Esophagus muscularis mucosa (tissue), 4 donors: ENCODE measurements at regions not wholly inside any gene's neighbourhood (a gene's known extent, or its start where the extent isn't known, plus 50 kb on each side); places are given as distances from the start of the nearest gene placed in this dataset.
"Not testable (repeated sequence)": the region's sequence is repeated elsewhere in the genome, so short reads cannot be mapped to it uniquely, and the experiment has no call there.

ENCODE experiments used
- DNase-seq: peaks from one replicate; pipeline ENCODE4 v3.0.0-alpha.2; 2017; ENCODE audit errors: extremely low spot score
- H3K27ac ChIP-seq, 4 donors: fragments of 200-600 bp; sonication (generic); replicated peaks in 1 of 4; 1 replicate in 3 of 4; 2 replicates in 1 of 4; pipeline ENCODE4 v1.5.1; 2016 to 2019; ENCODE audit warnings: mild to moderate bottlenecking in 1 of 4
- H3K27me3 ChIP-seq, 4 donors: fragments of 200-600 bp; sonication (generic); one replicate each; pipeline versions ENCODE4 v1.5.1 to v1.6.0; 2016 to 2019
- H3K36me3 ChIP-seq, 4 donors: fragments of 200-600 bp; sonication (generic); one replicate each; pipeline ENCODE4 v1.5.1; 2016 to 2019
- H3K4me1 ChIP-seq, 4 donors: fragments of 200-600 bp; sonication (generic); one replicate each; pipeline ENCODE4 v1.5.1; 2016 to 2019
- H3K4me3 ChIP-seq, 4 donors: fragments of 200-600 bp; sonication (generic); 1 replicate in 2 of 4; 2 replicates in 2 of 4; pipeline ENCODE4 v1.5.1; 2016 to 2019; ENCODE audit warnings: mild to moderate bottlenecking in 4 of 4, moderate library complexity in 1 of 4
- H3K9me3 ChIP-seq, 4 donors: fragments of 200-600 bp; sonication (generic); 1 replicate in 3 of 4; 2 replicates in 1 of 4; pipeline ENCODE4 v1.5.1; 2016 to 2019
- EP300 ChIP-seq: sonication (generic); formaldehyde crosslinking; IDR thresholded peaks from one replicate; pipeline ENCODE4 v1.6.1; 2017; ENCODE audit warnings: antibody characterized with exemption
- POLR2A ChIP-seq: fragments of 450-650 bp; IDR thresholded peaks from one replicate; pipeline ENCODE4 v1.6.1; 2017; ENCODE audit warnings: antibody characterized with exemption, moderate library complexity, mild to moderate bottlenecking, low read depth
- POLR2AphosphoS5 ChIP-seq, 2 donors: sonication (generic); formaldehyde crosslinking; IDR thresholded peaks; one replicate each; pipeline ENCODE4 v1.6.1; 2017; ENCODE audit warnings: antibody characterized with exemption in 2 of 2
- WGBS: methylation state at CpG from one replicate; pipeline ENCODE4 v1.1.5; 2018; 5-methylcytosine and 5-hydroxymethylcytosine counted together
- intact Hi-C: fragments of 100-400 bp; cut with DNase I; formaldehyde crosslinking; loops from one replicate; pipeline ENCODE4 v1.15.1; 2023
- TF ChIP-seq, protein P1 (sequence below), 3 experiments: fragments of 200-600 bp in 2 of 3; fragments of 450-650 bp in 1 of 3; sonication (generic) in 2 of 3; IDR thresholded peaks; one replicate each; pipeline ENCODE4 v1.5.1; 2017 to 2019; ENCODE audit warnings: antibody characterized with exemption in 3 of 3, mild to moderate bottlenecking in 2 of 3, moderate library complexity in 1 of 3

DNA sequence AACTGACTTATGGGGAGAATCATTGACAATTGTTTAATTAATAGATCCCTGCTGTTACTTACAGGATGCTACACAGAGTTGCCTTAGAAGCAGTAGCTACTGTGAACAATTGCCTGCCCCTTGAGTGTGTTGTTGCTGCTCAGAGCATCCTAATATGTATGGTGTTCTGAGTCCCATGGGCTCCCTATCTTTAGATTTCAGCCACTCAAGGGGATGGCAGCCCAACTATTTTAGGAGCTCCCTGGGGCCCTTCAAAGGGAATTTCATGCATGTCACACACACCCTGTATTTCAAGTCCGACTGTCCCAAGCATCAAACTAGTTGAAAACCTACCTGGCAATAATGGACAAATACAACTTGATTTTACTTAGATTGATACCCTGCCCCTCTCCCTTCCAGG, 111.2 kb downstream of the NOC3L start:
- DNase-seq, result no peak
- Histone ChIP-seq H3K27ac (no peak overlapping the region), H3K36me3 (peaks cover 0 to 39% (median 19%) of the 10 kb centered on the region in 4 donors), H3K9me3 (no peaks in the 10 kb centered on the region), H3K4me3 (no peak overlapping the region), H3K27me3 (no peaks in the 10 kb centered on the region), H3K4me1 (no peaks in the 10 kb centered on the region)
- intact Hi-C loops, result no loop called here
- WGBS, result 60% methylated on average over 1 of the region's 1 CpG
- TF ChIP-seq POLR2A, result no peak
- no peak for TF ChIP-seq POLR2AphosphoS5 (IDR thresholded peaks at IDR 0.05)
- no peak for TF ChIP-seq EP300
- TF ChIP-seq, protein P1, sequence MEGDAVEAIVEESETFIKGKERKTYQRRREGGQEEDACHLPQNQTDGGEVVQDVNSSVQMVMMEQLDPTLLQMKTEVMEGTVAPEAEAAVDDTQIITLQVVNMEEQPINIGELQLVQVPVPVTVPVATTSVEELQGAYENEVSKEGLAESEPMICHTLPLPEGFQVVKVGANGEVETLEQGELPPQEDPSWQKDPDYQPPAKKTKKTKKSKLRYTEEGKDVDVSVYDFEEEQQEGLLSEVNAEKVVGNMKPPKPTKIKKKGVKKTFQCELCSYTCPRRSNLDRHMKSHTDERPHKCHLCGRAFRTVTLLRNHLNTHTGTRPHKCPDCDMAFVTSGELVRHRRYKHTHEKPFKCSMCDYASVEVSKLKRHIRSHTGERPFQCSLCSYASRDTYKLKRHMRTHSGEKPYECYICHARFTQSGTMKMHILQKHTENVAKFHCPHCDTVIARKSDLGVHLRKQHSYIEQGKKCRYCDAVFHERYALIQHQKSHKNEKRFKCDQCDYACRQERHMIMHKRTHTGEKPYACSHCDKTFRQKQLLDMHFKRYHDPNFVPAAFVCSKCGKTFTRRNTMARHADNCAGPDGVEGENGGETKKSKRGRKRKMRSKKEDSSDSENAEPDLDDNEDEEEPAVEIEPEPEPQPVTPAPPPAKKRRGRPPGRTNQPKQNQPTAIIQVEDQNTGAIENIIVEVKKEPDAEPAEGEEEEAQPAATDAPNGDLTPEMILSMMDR (IDR thresholded peaks at IDR 0.05), result no peak

DNA sequence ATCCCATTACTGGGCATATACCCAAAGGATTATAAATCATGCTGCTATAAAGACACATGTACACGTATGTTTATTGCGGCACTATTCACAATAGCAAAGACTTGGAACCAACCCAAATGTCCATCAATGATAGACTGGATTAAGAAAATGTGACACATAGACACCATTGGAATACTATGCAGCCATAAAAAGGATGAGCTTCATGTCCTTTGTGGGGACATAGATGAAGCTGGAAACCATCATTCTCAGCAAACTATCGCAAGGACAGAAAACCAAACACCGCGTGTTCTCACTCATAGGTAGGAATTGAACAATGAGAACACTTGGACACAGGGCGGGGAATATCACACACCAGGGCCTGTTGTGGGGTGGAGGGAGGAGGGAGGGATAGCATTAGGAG, 105.3 kb downstream of the NOC3L start:
- H3K4me1 ChIP-seq, H3K9me3 ChIP-seq, DNase-seq, H3K27ac ChIP-seq, intact Hi-C loops, H3K4me3 ChIP-seq, H3K27me3 ChIP-seq: not testable (repeated sequence)
- peaks cover 0 to 54% (median 22%) of the 10 kb centered on the region in 4 donors for H3K36me3 ChIP-seq
- WGBS, result 94% methylated on average over 6 of the region's 6 CpGs

DNA sequence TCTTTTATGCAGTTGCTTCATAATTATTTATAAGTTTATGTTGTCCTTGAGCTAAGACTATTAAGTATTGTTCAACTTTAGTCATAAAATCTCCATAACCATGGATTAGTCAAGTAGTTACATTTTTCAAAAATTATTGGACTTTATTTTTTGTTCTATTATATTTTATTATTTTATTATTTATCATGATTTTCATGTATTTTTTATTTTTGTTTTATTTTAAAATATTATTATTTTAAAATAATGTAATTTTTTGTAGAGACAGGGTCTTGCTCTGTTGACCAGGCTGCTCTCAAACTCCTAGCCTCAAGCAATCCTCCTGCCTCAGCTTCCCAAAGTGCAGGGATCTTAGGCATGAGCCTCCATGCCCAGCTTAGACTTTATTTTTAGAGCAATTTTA, 102.3 kb downstream of the NOC3L start:
- H3K27ac ChIP-seq, result no peak overlapping the region
- H3K9me3 ChIP-seq, result no peaks in the 10 kb centered on the region
- H3K4me3 ChIP-seq, result no peak overlapping the region
- H3K36me3 ChIP-seq, result peaks cover 0 to 32% (median 6%) of the 10 kb centered on the region in 4 donors
- intact Hi-C loops, result no loop called here
- TF ChIP-seq POLR2AphosphoS5 (IDR thresholded peaks at IDR 0.05), result no peak
- TF ChIP-seq, protein P1 (IDR thresholded peaks at IDR 0.05), result no peak
- no peak for TF ChIP-seq EP300
- no peak for TF ChIP-seq POLR2A
- H3K27me3 ChIP-seq, result no peaks in the 10 kb centered on the region
- H3K4me1 ChIP-seq, result no peaks in the 10 kb centered on the region
- DNase-seq, result no peak

DNA sequence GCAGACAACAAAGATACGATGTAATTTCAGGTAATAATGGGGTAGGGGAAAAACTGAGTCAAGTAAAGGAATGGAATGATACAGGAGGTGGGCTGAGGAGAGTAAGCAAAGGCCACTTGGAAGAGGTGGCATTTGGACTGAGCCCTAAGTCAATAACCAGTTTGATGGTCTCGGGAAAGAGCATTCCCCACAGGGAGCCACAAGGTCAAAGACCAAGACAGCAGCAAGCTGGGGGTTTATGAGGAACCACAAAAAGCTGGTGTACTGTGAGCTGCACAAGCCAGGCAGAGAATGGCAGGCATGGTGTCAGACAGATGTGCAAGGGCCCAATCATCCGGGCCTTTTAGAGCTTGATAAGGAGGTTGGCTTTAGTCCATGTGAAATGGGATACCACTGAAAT, 98.7 kb downstream of the NOC3L start:
- peaks cover 0 to 8% (median 0%) of the 10 kb centered on the region in 4 donors for H3K4me1 ChIP-seq
- H3K4me3 ChIP-seq, result no peak overlapping the region
- peaks cover 0 to 40% (median 8%) of the 10 kb centered on the region in 4 donors for H3K36me3 ChIP-seq
- intact Hi-C loops, result no loop called here
- H3K9me3 ChIP-seq, result no peaks in the 10 kb centered on the region
- no peak overlapping the region for H3K27ac ChIP-seq
- 79% methylated on average over 3 of the region's 3 CpGs for WGBS
- no peaks in the 10 kb centered on the region for H3K27me3 ChIP-seq
- no peak for TF ChIP-seq EP300
- no peak for TF ChIP-seq POLR2AphosphoS5 (IDR thresholded peaks at IDR 0.05)
- no peak for TF ChIP-seq POLR2A
- TF ChIP-seq, protein P1 (IDR thresholded peaks at IDR 0.05), result no peak
- DNase-seq, result no peak

DNA sequence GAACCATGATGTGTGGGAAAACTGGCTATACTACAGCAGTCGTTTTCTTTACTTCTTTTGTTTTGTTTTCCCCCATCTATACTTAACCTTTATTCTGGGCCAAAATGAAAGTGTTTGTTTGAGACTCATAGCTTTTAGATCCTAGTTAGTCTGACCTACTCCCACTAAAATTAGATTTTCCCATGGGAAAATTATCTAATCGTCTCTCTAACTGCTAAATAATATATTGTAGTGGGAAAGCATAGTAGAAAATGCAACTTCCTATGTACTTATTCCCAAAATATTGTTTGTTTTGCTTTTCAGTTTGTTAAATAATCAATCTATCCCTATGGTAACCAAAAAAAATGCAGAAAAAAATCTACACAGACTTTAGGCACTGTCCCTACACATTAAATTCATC, 96.6 kb downstream of the NOC3L start:
- TF ChIP-seq POLR2A, result no peak
- TF ChIP-seq POLR2AphosphoS5 (IDR thresholded peaks at IDR 0.05), result no peak
- no peak for TF ChIP-seq EP300
- TF ChIP-seq, protein P1 (IDR thresholded peaks at IDR 0.05), result no peak
- Histone ChIP-seq H3K36me3 (peaks cover 0 to 31% (median 6%) of the 10 kb centered on the region in 4 donors), H3K9me3 (no peaks in the 10 kb centered on the region), H3K4me1 (peaks cover 0 to 8% (median 0%) of the 10 kb centered on the region in 4 donors), H3K4me3 (no peak overlapping the region), H3K27me3 (no peaks in the 10 kb centered on the region), H3K27ac (no peak overlapping the region)
- intact Hi-C loops, result no loop called here
- WGBS, result 25% methylated on average over 2 of the region's 2 CpGs
- DNase-seq, result no peak
